Effector memory CD4-positive, alpha-beta T cell (primary cell): ENCODE measurements at regions not wholly inside any gene's neighbourhood (a gene's known extent, or its start where the extent isn't known, plus 50 kb on each side); places are given as distances from the start of the nearest gene placed in this dataset.

Experiments
- DNase-seq, 3 donors: peaks; one replicate each; pipeline ENCODE4 v3.0.0-alpha.2; 2020
- H3K27ac ChIP-seq: 2 replicates; pipeline ENCODE4 v1.7.0; 2013; ENCODE audit warnings: mild to moderate bottlenecking, low read length, moderate library complexity; ENCODE audit not compliant: insufficient read depth, poor library complexity, severe bottlenecking
- H3K27me3 ChIP-seq: replicated peaks from 2 replicates; pipeline ENCODE4 v1.7.0; 2013; ENCODE audit warnings: mild to moderate bottlenecking, low read length; ENCODE audit not compliant: insufficient read depth, control insufficient read depth, poor library complexity, severe bottlenecking
- H3K36me3 ChIP-seq: 2 replicates; pipeline ENCODE4 v1.7.0; 2013; ENCODE audit warnings: mild to moderate bottlenecking, low read length, moderate library complexity; ENCODE audit not compliant: control insufficient read depth, insufficient read depth
- H3K4me1 ChIP-seq: 2 replicates; pipeline ENCODE4 v1.7.0; 2013; ENCODE audit warnings: low read length, mild to moderate bottlenecking; ENCODE audit not compliant: control insufficient read depth, insufficient read depth, poor library complexity, severe bottlenecking
- H3K4me3 ChIP-seq: 2 replicates; pipeline ENCODE4 v1.7.0; 2013; ENCODE audit warnings: low read length, low read depth, mild to moderate bottlenecking; ENCODE audit not compliant: insufficient read depth, poor library complexity, severe bottlenecking
- H3K9me3 ChIP-seq: 2 replicates; pipeline ENCODE4 v1.7.0; 2013; ENCODE audit warnings: mild to moderate bottlenecking, low read length, moderate library complexity; ENCODE audit not compliant: control insufficient read depth

- DNase-seq, result no peak
- H3K4me3 ChIP-seq, result no peak overlapping the region
- no peaks in the 10 kb centered on the region for H3K9me3 ChIP-seq
- H3K36me3 ChIP-seq, result no peaks in the 10 kb centered on the region
- H3K27ac ChIP-seq, result no peak overlapping the region
- no peaks in the 10 kb centered on the region for H3K27me3 ChIP-seq
- no peaks in the 10 kb centered on the region for H3K4me1 ChIP-seq
These were observed 145.4 kb upstream of the AHI1 start for GRCh38 chr6:135642912-135643311.

- DNase-seq, result no peak
- no peak overlapping the region for H3K4me3 ChIP-seq
- no peaks in the 10 kb centered on the region for H3K27me3 ChIP-seq
- H3K4me1 ChIP-seq, result no peaks in the 10 kb centered on the region
- no peaks in the 10 kb centered on the region for H3K9me3 ChIP-seq
- H3K27ac ChIP-seq, result no peak overlapping the region
- no peaks in the 10 kb centered on the region for H3K36me3 ChIP-seq
These were observed 146.9 kb upstream of the AHI1 start for GRCh38 chr6:135644394-135644793.

GRCh38 chr6:135647521-135647920, 150.0 kb upstream of the AHI1 start:
- no peak for DNase-seq
- H3K4me3 ChIP-seq, result no peak overlapping the region
- no peaks in the 10 kb centered on the region for H3K36me3 ChIP-seq
- no peak overlapping the region for H3K27ac ChIP-seq
- no peaks in the 10 kb centered on the region for H3K4me1 ChIP-seq
- H3K27me3 ChIP-seq, result no peaks in the 10 kb centered on the region
- H3K9me3 ChIP-seq, result no peaks in the 10 kb centered on the region

GRCh38 chr6:135651964-135652755, 154.6 kb upstream of the AHI1 start:
- H3K9me3 ChIP-seq, result no peaks in the 10 kb centered on the region
- DNase-seq, result no peak
- H3K27ac ChIP-seq, result no peak overlapping the region
- no peaks in the 10 kb centered on the region for H3K36me3 ChIP-seq
- no peaks in the 10 kb centered on the region for H3K27me3 ChIP-seq
- no peaks in the 10 kb centered on the region for H3K4me1 ChIP-seq
- H3K4me3 ChIP-seq, result no peak overlapping the region

- Histone ChIP-seq H3K27ac (no peak overlapping the region), H3K4me1 (no peaks in the 10 kb centered on the region), H3K36me3 (no peaks in the 10 kb centered on the region), H3K27me3 (no peaks in the 10 kb centered on the region), H3K4me3 (no peak overlapping the region), H3K9me3 (no peaks in the 10 kb centered on the region)
- no peak for DNase-seq
These were observed 157.5 kb upstream of the AHI1 start for GRCh38 chr6:135655055-135655454.

GRCh38 chr6:135657207-135657606, 159.7 kb upstream of the AHI1 start:
- DNase-seq, result no peak

GRCh38 chr6:135658481-135658880, 160.9 kb upstream of the AHI1 start:
- H3K27ac ChIP-seq, result no peak overlapping the region
- no peak for DNase-seq
- no peaks in the 10 kb centered on the region for H3K4me1 ChIP-seq
- H3K36me3 ChIP-seq, result no peaks in the 10 kb centered on the region
- H3K4me3 ChIP-seq, result no peak overlapping the region
- no peaks in the 10 kb centered on the region for H3K9me3 ChIP-seq
- no peaks in the 10 kb centered on the region for H3K27me3 ChIP-seq

More at GRCh38 chr6:135657207-135657606, 159.7 kb upstream of the AHI1 start:
- no peaks in the 10 kb centered on the region for H3K4me1 ChIP-seq
- H3K4me3 ChIP-seq, result no peak overlapping the region
- H3K27ac ChIP-seq, result no peak overlapping the region
- no peaks in the 10 kb centered on the region for H3K9me3 ChIP-seq
- H3K27me3 ChIP-seq, result no peaks in the 10 kb centered on the region
- no peaks in the 10 kb centered on the region for H3K36me3 ChIP-seq

- H3K9me3 ChIP-seq, result no peaks in the 10 kb centered on the region
- no peaks in the 10 kb centered on the region for H3K4me1 ChIP-seq
- DNase-seq, result no peak
- no peaks in the 10 kb centered on the region for H3K36me3 ChIP-seq
- H3K27ac ChIP-seq, result no peak overlapping the region
- H3K4me3 ChIP-seq, result no peak overlapping the region
- no peaks in the 10 kb centered on the region for H3K27me3 ChIP-seq
These were observed 161.4 kb upstream of the AHI1 start for GRCh38 chr6:135658916-135659315.

GRCh38 chr6:135664527-135664926, 167.0 kb upstream of the AHI1 start:
- H3K27me3 ChIP-seq, result no peaks in the 10 kb centered on the region
- no peak overlapping the region for H3K27ac ChIP-seq
- H3K4me1 ChIP-seq, result no peaks in the 10 kb centered on the region
- no peak overlapping the region for H3K4me3 ChIP-seq
- no peak for DNase-seq
- H3K9me3 ChIP-seq, result no peaks in the 10 kb centered on the region
- no peaks in the 10 kb centered on the region for H3K36me3 ChIP-seq

GRCh38 chr6:135665935-135666334, 168.4 kb upstream of the AHI1 start:
- Histone ChIP-seq H3K4me3 (no peak overlapping the region), H3K27ac (no peak overlapping the region), H3K4me1 (no peaks in the 10 kb centered on the region), H3K9me3 (no peaks in the 10 kb centered on the region), H3K27me3 (no peaks in the 10 kb centered on the region), H3K36me3 (no peaks in the 10 kb centered on the region)
- DNase-seq, result no peak
